ENCODE measurements at regions not wholly inside any gene's neighbourhood (a gene's known extent, or its start where the extent isn't known, plus 50 kb on each side); places are given as distances from the start of the nearest gene placed in this dataset.
A peak's percentile ranks its signal among the peaks of the same experiment; 100 is the strongest.
"Not testable (repeated sequence)": the region's sequence is repeated elsewhere in the genome, so short reads cannot be mapped to it uniquely, and the experiment has no call there.

DNA sequence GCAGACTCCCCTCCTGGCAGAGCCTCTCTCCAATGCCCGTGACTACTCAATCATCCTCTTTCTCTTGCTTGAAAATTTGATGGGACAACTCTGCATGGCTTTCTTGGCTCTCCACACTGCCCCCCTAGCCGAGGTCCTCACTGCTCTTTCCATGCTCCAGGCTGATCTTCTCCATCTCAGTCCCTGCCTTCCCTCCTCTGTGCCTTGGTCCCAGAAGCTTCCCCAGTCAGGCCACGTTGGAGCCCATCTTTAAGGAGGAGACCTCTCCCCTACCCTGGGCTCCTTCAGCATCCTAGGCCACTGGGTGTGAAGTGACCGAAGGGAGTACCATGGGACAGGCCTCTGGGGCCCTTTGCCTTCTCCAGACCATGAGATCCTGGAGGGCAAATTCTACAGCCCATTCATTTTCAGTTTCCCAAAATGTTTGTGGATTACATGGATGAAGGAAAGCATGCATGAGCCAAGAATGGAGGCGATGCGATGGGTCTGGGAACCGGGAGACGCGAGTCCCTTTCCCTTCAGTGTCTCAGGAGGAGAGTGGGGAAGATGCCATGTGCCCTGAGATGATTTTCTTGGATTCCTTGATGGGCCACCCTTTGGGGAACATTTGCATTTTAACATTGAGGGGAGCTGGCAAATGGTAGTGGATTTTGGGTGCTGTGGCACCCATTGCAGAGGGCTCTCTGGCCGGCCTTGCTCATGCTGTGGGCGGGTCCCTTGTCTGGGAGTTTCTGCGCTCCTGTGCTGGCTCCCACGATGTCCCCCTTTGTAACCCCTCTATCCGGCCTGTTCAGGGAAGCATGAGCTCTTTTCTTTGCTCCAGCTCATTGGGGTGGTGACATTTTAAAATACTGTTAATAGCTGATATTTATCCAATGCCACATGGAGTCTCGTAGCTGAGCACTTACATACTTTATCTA lies 376.6 kb downstream of the RPS24 start:
- no peak for DNase-seq (ENCODE audit: low read depth)

DNA sequence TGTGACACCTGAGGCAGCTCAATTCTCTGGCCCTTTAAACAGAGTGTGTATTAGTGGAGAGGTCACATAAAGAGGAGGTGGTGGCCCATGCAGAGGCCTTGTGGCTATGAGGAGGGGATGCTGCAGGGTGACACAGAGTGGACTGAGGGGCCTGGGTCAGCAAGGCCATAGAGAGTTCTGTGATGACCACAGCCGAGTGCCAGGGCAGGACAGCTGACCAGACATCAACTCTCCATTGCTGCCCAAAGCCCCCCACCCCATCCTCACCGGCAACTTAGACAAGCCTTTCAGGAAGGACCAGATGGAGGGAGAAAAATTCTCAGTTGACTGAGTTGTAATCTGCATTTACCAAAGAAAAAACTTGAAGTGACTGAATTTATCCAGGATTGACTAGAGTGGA lies 378.1 kb downstream of the RPS24 start:
- DNase-seq (ENCODE audit: low read depth), result no peak

DNA sequence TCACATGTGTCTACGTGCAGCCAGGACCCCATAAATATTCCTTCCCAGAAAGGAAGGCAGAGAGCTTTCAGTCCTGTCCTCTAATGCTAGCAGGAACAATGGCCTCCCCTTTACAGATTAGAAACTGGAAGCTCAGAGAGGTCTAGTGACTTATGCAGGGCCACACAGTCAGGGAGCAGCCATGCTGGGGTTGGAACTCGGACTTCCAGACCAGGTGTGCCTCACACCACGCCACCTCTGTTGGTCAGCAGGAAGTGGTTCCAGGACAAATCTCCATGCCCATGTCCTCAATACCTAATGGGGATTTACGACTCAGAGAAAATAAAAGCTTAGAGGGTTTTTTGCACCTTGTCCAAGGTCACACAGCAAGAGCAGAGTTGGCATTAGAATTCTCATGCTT lies 378.9 kb downstream of the RPS24 start:
- DNase-seq (ENCODE audit: low read depth), result no peak

DNA sequence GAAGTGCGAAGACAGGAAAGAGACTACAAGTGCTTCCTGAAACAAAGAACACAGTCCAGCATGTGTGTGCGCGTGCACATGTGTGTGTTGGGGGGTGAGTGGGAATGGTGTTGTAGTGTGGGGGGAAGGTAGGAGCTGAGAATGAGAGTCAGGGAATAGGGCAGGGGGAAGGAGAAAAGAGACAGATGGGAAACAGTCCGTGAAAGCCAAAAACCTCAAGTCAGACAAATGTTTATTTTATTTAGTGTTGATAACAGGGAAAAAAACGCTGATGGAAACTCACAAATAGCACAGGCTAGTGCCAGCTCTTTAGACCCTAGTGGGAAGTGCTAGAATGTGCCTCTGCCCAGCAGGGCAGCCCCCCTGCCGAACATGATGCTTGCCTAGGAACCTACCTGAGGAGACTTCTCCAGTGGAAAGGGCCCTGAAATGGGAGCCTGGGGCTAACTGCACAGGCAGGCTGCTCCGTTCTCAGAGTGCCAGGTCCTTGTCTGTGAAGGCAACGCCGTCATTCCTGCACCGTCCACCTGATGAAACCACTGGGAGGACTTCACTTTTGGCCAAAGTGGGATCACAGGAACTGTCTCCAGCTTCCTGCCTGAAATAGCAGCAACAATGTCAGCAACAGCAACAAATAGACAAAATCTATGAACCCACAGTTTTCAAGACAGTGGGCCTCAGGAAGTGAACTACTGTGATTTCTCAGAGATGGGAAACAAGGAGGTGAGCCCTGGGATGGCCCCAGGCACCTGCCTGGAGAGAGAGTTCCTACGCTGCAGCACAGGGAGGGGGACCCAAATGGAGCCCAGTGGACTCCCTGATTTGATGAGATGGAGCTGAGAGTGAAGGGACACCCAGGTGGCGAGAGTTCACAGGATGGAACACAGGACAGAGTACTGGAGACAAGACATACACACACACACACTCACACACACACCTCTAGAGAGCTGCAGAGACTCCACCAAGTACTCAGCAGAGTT lies 379.7 kb downstream of the RPS24 start:
- DNase-seq (ENCODE audit: low read depth), result no peak

DNA sequence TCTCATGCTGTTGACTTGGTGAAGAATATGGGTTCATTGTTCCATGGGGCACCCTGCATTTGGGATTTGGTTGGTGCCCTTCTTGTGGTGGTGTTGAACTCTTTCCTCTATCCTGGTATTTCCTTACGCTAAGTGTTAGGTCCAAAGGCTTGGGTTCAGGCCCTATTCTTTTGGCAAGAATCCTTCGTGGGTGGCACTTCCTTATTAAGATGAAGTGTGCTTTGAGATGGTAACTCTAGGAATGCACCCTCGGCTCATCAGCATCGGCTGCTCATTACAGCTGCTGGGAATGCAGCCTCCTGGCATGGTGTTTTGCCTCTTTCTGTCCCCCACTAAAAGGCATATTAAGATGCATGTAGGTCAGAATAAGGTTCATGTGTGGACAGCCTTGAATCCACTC lies 380.7 kb downstream of the RPS24 start:
- DNase-seq (ENCODE audit: low read depth), result no peak

DNA sequence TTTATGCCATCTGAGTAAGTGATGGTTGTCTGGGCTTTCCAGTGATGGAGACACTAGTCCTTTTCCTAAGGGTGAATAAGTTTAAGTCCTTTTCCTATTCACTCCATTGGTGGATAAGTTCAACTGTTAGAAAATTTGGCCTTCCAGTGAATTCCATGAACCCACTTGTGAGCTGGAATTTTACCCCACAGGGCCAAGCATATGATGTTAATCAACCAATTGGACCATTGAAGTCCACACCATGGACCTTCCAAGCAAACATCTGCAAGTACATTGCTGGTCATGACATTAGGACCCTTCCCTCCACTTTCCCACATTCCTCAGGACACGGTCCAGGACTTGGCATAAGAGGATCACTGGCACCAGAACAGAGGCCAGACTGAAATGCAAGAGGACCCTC lies 381.4 kb downstream of the RPS24 start:
- no peak for DNase-seq (ENCODE audit: low read depth)

DNA sequence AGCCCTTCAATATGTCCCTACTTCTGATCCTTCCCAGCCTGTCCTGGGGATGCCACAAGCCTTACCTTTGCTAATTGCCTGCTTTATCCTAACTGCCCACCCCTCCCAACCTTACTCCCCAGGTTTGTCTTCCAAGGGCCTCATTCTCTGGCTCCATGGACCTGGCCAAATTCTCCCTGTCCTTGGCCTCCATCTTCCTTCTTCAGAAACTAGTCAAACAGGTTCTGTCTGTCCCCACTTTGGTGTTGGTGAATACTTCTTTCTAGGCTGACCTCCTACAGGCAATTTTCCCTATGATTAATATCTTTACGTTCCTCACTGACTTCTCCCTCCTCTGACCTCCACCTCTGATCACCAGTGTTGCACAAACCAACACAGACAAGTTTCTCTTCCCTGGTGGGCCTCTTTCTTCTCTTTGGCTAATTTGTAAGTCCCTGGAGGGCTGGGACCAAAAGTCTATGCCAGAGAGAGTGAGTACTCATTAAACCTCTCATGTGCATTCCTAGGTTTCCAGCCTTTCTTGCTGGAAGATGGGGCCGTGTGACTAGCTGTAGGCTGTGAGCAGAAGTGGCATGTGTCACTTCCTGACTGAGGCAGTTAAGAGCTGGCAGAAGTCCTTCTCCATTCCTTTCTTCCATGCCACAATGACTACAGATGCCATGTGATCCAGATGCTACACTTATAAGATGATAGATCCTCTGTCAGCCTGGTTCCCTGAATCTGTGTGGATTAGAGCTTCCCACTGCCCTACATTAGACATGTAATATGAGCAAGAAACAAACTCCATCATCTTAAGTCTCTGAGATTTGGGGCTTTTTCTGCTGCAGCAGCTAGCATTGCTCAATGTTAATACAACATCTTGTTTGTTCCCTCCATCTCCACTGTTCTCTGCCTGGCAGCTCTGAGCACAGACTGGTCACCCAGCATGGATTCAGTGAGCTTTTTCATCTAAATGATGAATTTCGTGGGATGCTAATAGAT lies 382.7 kb downstream of the RPS24 start:
- DNase-seq (ENCODE audit: low read depth), result peak; percentile 91

DNA sequence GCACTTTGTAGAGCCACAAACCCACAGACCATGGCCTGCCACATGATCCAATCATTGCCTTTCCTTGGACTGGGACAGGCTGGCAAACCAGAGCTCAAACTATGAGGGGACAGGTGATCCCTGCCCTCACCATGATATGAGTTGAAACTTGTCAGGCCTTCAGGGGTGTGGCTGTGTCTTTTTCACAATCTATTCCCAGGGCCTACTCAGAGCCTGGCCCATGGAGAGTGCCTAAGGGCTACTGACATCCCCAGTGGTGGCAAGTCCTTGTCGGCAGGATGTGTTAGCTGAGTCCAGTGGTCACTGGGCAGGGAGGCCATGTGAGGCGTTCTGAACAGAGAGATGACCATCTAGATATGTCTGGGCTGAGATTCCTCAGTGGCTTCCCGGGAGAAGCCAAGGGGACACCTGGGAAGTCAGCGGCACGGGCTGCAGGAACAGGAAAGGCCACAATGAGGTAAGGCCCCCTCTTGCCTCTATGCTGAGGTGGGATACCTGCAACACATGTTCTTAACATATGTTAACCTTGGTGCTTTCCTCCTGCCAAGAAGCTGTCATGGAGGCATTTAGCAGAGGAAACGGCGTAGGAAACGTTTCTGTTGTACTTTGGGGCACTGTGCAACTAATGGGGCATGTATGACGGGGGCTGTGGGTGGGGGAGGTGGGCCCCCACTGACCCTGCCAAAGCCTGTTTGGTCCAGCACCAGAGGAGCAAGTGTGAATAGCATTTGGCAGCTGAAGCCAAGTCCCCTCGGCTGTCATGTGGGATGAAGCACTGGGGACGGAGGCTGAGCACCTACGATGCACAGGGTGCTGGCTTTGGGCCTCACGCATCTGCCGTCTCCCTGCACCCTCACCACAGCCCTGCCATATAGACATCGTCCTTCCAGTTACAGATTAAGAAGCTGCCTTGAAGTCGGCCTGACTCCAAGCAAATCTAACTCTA lies 384.0 kb downstream of the RPS24 start:
- no peak for DNase-seq (ENCODE audit: low read depth)

DNA sequence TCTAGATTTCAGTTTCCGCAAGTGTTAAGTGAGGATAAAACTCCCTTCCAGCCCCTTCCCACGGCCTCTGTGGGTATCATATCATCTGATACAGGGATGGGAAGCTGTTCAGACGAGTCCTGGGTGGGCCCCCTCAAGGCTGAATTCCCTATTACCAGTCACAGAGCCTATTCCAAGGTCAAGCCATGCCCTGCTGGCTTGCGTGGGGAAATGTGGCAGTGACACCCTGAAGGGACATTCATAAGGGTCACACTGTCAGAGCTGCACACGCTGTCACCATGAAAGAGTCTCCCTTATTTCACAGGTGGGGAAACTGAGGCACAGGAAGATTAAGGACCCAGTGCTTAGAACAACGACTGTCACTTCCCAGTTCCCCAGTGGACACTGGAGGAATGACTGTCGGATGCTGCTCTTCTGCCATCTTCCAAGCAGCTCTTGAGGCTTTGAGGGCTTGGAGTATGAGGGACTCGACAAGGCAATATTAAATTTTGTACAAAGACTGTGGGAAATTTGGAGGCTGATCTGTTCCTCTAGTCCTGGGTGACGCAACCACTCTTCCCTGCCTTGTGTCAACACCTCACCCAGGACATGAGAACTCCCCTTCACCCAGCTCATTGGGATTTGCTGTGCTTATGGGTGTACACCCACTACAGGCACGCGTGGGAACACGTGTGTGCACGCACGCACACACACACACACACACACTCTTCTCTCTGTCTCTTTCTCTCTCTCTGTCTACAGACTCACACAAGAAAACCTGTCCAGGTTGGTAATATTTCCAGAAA lies 386.0 kb downstream of the RPS24 start:
- DNase-seq (ENCODE audit: low read depth), result no peak

DNA sequence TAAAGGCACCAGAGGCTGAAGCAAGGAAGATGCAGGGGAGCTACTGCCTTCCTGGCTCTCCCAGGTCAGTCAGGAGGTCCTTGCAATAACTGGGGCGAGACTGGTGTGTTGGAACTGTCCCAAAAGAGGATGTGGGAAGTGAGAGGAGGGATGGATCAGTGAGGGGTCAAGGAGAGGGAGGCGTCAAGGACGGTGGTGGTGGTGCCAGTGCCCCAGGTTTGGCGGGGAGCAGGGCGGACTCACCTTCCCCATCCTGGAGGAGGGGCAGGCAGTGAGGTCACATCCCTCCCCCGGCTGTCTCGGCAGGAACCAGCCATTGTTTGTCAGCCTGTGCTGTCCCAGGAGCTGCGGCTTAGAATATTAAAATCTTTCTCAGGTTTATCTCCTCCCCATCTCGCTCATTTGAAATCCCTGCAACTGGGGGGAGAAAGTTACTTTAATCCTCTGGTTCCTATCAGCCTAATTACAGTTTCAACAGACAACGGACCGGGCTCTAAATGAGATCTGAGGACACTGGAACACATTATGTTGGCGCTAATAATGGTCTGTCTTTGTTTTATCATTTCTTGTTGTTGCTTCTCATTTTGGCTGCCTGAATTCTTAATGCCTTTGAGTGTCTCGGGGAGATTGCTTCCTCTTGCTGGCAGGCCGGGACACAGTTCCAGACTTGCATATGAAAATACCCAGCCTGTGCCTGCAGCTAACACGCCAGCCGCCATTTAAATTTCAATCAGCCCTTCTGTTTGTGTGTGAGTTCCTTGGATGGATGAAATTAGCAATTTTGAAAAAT lies 387.5 kb downstream of the RPS24 start:
- no peak for DNase-seq (ENCODE audit: low read depth)

DNA sequence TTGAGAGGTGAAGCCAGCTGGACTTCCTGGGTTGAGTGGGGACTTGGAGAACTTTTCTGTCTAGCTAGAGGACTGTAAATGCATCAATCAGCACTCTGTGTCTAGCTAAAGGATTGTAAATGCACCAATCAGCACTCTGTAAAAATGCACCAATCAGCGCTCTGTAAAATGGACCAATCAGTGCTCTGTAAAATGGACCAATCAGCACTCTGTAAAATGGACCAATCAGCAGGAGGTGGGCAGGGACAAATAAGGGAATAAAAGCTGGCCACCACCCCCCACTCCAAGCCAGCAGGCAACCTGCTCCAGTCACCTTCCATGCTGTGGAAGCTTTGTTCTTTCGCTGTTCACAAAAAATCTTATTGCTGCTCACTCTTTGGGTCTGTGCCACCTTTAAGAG lies 390.4 kb downstream of the RPS24 start:
- DNase-seq (ENCODE audit: low read depth), result not testable (repeated sequence)

DNA sequence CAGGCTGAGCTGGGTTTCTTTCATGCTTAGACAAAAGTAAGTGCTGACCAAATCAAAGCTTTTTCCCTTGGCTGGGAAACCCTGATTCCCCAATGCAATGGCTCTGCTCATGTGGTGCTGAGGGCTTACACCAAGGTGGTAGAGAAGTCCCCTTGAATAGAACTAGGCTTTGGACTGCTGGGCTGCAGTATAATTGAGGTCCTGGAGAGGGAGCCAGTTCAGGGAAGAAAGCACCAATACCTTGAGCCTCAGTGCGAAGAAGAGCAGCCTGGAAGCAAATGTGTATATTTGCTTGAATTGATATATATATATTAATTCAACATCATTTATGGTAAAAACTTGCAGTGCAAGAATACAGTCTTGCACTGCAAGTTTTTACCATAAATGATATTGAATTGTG lies 391.1 kb downstream of the RPS24 start:
- peak; percentile 25 for DNase-seq (ENCODE audit: low read depth)

DNA sequence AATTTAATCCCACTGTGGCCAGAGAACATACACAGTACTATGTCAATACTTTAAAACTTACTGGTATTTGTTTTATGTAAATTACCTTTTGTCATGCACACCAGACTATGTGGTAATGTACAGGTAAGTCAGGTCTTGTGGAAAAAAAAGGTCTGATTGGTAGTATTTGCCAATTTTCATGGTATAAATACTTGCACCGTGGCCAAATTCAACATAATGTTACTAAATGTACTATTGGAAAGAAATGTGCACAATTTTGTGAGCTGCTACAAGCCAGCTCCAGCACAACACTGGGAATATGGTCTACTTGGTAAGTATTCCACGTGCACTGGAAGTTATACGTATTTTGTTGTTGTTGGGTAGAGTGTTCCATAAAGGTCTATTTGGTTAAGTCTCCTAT lies 392.5 kb downstream of the RPS24 start:
- DNase-seq (ENCODE audit: low read depth), result no peak

DNA sequence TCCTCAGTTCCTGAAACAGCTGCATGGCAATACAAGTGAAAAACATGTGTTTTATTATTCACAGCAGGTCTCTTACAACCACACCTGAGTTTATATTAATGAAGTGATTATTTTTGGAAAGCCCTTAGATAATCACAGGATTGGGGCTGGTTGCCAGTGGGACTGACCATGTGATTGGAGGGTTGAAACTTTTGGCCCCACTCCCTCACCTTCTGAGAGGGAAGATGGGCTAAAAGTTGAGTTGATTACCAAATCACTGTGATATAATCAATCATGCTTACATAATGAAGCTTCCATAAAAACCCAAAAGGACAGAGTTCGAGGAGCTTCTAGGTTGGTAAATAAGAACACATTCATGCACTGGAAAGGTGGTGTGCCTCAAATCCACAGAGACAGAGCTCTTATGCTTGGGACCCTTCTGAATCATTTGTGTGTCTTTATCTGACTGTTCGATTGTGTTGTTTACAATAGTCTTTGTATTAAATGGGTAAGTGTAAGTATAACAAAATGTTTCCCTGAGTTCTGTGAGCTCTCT lies 393.9 kb downstream of the RPS24 start:
- DNase-seq (ENCODE audit: low read depth), result no peak

DNA sequence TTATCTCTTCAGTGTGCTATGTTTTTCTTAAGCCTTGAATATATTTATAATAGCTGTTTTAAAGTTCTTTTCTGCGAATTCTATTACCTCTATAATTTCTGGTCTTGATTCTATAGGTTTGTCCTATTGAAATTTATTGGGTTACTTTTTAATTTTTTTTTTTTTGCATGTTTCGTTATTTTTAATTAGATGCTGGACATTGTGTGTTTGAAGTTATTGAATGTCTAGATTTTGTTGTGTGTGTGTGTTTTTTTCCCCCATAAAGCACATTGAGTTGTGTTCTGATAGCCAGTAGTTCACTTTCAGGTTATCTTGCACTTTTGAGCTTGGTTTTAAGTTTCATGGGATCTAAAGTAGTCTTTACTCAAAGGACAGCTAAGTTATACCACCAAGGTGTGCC lies 394.9 kb downstream of the RPS24 start:
- no peak for DNase-seq (ENCODE audit: low read depth)

DNA sequence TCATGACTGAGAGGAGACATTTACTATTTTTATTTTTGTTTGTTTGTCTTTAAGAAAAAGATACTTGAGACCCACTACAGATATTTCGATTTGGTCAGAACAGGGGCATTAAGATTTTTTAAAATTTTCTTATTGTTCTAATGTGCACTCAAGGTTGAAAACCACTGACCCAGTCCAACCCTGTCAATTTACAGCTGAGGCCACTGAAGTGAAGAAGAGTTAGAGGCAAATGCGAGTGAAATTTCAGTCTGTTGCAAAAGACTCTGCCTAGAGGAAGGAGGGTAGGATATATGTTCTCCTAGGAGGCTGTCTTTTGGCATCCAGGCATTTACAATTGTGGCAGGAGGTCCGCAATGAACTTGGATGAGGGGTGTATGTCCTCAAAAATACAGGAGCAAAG lies 396.3 kb downstream of the RPS24 start:
- DNase-seq (ENCODE audit: low read depth), result no peak

DNA sequence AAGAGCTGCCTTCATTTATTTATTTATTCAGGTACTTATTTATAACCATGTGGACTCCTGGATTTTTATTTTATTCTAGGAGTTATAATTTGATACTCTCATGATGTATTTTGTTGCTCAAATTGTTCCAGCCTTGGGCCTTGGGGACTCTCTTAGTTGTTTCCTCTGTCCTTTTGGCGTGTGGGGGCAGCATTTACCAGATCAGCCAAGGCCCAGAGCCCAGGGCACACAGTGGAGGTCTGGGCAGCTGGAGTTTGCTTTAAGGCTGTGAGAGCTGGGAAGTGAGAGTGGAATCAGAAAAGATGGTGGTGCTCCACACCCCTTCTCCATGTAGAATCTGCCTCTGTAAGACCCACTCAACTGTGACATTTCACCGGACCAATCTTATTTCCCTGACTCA lies 398.9 kb downstream of the RPS24 start:
- DNase-seq (ENCODE audit: low read depth), result no peak

DNA sequence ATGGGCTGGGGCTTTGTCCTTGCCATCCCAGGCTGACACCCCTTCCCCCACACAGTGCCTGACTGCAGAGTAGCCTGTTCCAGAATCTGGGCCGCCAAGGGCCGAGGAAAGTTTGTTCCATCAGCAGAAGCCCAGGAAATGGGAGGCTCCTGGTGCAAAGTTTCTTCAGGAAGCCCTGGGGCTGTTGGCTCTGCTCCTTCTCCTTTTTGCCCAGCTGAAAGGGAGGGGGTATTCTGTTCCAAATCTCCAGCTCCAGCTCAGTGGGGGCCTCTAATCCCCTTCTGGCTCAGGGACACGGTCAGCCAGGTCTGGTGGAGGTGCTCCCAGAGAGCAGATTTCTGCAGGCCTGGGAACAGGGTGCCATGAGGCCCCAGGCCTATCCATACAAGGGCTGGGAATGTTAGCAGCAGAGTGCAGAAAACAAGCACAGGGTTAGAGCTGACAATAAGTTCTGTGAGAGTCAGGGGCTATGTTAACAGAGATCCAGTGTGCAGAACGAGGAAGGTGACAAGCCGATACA lies 399.5 kb downstream of the RPS24 start:
- DNase-seq (ENCODE audit: low read depth), result no peak
